ENCODE measurements at regions not wholly inside any gene's neighbourhood (a gene's known extent, or its start where the extent isn't known, plus 50 kb on each side); places are given as distances from the start of the nearest gene placed in this dataset.

- TF ChIP-seq CTCF (IDR thresholded peaks at IDR 0.05; ENCODE audit: borderline replicate concordance, extremely low read depth, low read length, poor library complexity, severe bottlenecking) (no peak), EZH2 (IDR thresholded peaks at IDR 0.05; ENCODE audit: borderline replicate concordance, low read depth, low read length, severe bottlenecking) (no peak)
These were observed 134.6 kb upstream of the ASTN2 start for GRCh38 chr9:117549444-117549843.
